Thyroid gland (tissue), 4 donors: ENCODE measurements at regions not wholly inside any gene's neighbourhood (a gene's known extent, or its start where the extent isn't known, plus 50 kb on each side); places are given as distances from the start of the nearest gene placed in this dataset.

ENCODE experiments used
- POLR2A ChIP-seq, 2 donors: fragments of 450-650 bp; IDR thresholded peaks; one replicate each; pipeline ENCODE4 v1.6.1; 2017; ENCODE audit warnings: antibody characterized with exemption in 2 of 2, mild to moderate bottlenecking in 2 of 2, moderate library complexity in 1 of 2
- TF ChIP-seq, protein P1 (sequence below), 6 experiments: fragments of 200-600 bp in 3 of 6; fragments of 450-650 bp in 3 of 6; sonication (generic) in 3 of 6; IDR thresholded peaks; one replicate each; pipeline ENCODE4 v1.5.1; 2016 to 2019; ENCODE audit warnings: antibody characterized with exemption in 6 of 6, mild to moderate bottlenecking in 2 of 6, inconsistent platforms in 1 of 6, moderate library complexity in 1 of 6

DNA sequence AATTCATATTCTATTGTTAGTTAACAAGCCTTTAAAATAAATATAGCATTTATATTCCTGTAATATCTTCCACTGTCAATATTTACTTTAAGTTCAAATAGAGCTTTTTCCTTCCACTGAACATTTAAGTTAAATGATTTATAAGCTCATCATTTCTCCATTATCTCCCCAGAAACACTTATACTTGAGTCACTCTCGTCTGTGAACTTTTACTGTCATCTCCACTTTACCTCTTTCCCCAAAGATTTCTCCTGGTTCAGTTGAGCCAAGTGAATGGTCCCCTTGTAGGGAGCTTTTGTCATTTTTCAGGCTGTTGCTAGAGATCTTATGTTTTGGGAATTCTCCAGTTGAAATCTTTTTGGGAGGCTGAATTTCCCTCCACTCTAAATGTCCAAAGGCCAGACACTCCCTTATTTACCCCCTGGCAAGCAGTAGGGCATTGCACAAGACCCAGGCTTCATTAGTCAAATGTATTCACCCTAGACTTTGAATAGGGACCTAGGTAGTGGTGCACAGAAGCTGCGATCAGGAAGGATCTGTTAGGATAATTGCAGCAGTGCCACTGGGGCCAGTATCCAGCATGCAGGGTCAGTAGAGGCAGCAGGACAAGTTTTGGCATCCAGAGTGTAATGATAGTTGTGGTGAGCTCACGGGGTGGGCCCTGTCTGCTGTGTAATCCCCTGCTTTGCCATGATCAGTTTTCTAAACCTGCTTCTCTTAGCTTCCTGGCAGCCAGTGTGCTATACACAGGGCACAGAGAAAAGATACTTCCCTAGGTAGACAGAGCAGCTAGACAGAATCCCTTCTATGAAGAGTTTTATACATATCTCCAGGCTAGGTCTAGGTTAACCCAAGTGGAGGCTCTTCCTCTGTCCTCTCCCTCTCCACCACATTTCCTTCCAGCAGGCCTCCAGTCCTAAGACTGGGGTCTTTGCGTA is 356.5 kb upstream of the SLCO3A1 start:
- TF ChIP-seq, protein P1, sequence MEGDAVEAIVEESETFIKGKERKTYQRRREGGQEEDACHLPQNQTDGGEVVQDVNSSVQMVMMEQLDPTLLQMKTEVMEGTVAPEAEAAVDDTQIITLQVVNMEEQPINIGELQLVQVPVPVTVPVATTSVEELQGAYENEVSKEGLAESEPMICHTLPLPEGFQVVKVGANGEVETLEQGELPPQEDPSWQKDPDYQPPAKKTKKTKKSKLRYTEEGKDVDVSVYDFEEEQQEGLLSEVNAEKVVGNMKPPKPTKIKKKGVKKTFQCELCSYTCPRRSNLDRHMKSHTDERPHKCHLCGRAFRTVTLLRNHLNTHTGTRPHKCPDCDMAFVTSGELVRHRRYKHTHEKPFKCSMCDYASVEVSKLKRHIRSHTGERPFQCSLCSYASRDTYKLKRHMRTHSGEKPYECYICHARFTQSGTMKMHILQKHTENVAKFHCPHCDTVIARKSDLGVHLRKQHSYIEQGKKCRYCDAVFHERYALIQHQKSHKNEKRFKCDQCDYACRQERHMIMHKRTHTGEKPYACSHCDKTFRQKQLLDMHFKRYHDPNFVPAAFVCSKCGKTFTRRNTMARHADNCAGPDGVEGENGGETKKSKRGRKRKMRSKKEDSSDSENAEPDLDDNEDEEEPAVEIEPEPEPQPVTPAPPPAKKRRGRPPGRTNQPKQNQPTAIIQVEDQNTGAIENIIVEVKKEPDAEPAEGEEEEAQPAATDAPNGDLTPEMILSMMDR (IDR thresholded peaks at IDR 0.05) = no peak
- TF ChIP-seq POLR2A (IDR thresholded peaks at IDR 0.05) = no peak
